Mesothelial cell of epicardium (in vitro differentiated cells): ENCODE measurements at regions not wholly inside any gene's neighbourhood (a gene's known extent, or its start where the extent isn't known, plus 50 kb on each side); places are given as distances from the start of the nearest gene placed in this dataset.

Source experiments
- DNase-seq, 2 experiments: peaks; one replicate each; pipeline ENCODE4 v3.0.0; 2021; ENCODE audit warnings: low spot score in 2 of 2; ENCODE audit not compliant: unreplicated experiment in 2 of 2
- H3K27ac Mint-ChIP-seq: 2 replicates; pipeline ENCODE4 v1.8.0; 2021; ENCODE audit warnings: mixed read lengths
- H3K27me3 Mint-ChIP-seq: 2 replicates; pipeline ENCODE4 v1.8.0; 2021; ENCODE audit warnings: low read depth, mixed read lengths
- H3K36me3 Mint-ChIP-seq: 2 replicates; pipeline ENCODE4 v1.8.0; 2021; ENCODE audit warnings: mixed read lengths
- H3K4me1 Mint-ChIP-seq: 2 replicates; pipeline ENCODE4 v1.8.0; 2021; ENCODE audit warnings: mixed read lengths
- H3K4me3 Mint-ChIP-seq: 2 replicates; pipeline ENCODE4 v1.8.0; 2021; ENCODE audit warnings: mild to moderate bottlenecking, moderate library complexity, mixed read lengths
- H3K9me3 Mint-ChIP-seq: 2 replicates; pipeline ENCODE4 v1.8.0; 2021; ENCODE audit warnings: mixed read lengths
- CTCF ChIP-seq: fragments of 200-600 bp; sonication (generic); IDR thresholded peaks from one replicate; pipeline ENCODE4 v1.5.0; 2021; ENCODE audit warnings: antibody characterized with exemption; ENCODE audit not compliant: unreplicated experiment

GRCh38 chrX:137198040-137198439 is 164.2 kb upstream of the GPR101 start:
- DNase-seq: no peak
- no peak overlapping the region for H3K27ac Mint-ChIP-seq
- no peaks in the 10 kb centered on the region for H3K36me3 Mint-ChIP-seq
- no peak for TF ChIP-seq CTCF
- H3K27me3 Mint-ChIP-seq: peaks cover 28% of the 10 kb centered on the region
- H3K4me1 Mint-ChIP-seq: no peaks in the 10 kb centered on the region
- H3K9me3 Mint-ChIP-seq: peaks cover 10% of the 10 kb centered on the region
- no peak overlapping the region for H3K4me3 Mint-ChIP-seq

- no peak for TF ChIP-seq CTCF
- H3K9me3 Mint-ChIP-seq: peaks cover 7% of the 10 kb centered on the region
- no peaks in the 10 kb centered on the region for H3K36me3 Mint-ChIP-seq
- H3K27me3 Mint-ChIP-seq: peaks cover 25% of the 10 kb centered on the region
- no peaks in the 10 kb centered on the region for H3K4me1 Mint-ChIP-seq
- H3K27ac Mint-ChIP-seq: no peak overlapping the region
- no peak for DNase-seq
- no peak overlapping the region for H3K4me3 Mint-ChIP-seq
Observed at GRCh38 chrX:137195991-137196390, 162.2 kb upstream of the GPR101 start.

GRCh38 chrX:137195296-137195695 is 161.5 kb upstream of the GPR101 start:
- TF ChIP-seq CTCF: no peak
- no peaks in the 10 kb centered on the region for H3K36me3 Mint-ChIP-seq
- H3K9me3 Mint-ChIP-seq: peaks cover 12% of the 10 kb centered on the region
- H3K4me3 Mint-ChIP-seq: no peak overlapping the region
- no peaks in the 10 kb centered on the region for H3K4me1 Mint-ChIP-seq
- H3K27ac Mint-ChIP-seq: no peak overlapping the region
- H3K27me3 Mint-ChIP-seq: peaks cover 25% of the 10 kb centered on the region
- DNase-seq: no peak

- Mint-ChIP-seq H3K4me1 (no peaks in the 10 kb centered on the region), H3K27ac (no peak overlapping the region), H3K36me3 (no peaks in the 10 kb centered on the region), H3K4me3 (no peak overlapping the region), H3K27me3 (peaks cover 21% of the 10 kb centered on the region), H3K9me3 (peaks cover 16% of the 10 kb centered on the region)
- DNase-seq: no peak
- TF ChIP-seq CTCF: no peak
Observed at GRCh38 chrX:137194164-137194563, 160.4 kb upstream of the GPR101 start.

- Mint-ChIP-seq H3K9me3 (peaks cover 20% of the 10 kb centered on the region), H3K27me3 (no peaks in the 10 kb centered on the region), H3K27ac (no peak overlapping the region), H3K4me3 (no peak overlapping the region), H3K36me3 (no peaks in the 10 kb centered on the region), H3K4me1 (no peaks in the 10 kb centered on the region)
- no peak for TF ChIP-seq CTCF
- DNase-seq: no peak
Observed at GRCh38 chrX:137187540-137187939, 153.7 kb upstream of the GPR101 start.

GRCh38 chrX:137178392-137178791 is 144.6 kb upstream of the GPR101 start:
- H3K4me3 Mint-ChIP-seq: no peak overlapping the region
- H3K4me1 Mint-ChIP-seq: no peaks in the 10 kb centered on the region
- TF ChIP-seq CTCF: no peak
- no peak overlapping the region for H3K27ac Mint-ChIP-seq
- no peaks in the 10 kb centered on the region for H3K36me3 Mint-ChIP-seq
- peaks cover 15% of the 10 kb centered on the region for H3K9me3 Mint-ChIP-seq
- DNase-seq: no peak
- peaks cover 3% of the 10 kb centered on the region for H3K27me3 Mint-ChIP-seq
